Umbilical cord (tissue), 1 donor: ENCODE measurements at regions not wholly inside any gene's neighbourhood (a gene's known extent, or its start where the extent isn't known, plus 50 kb on each side); places are given as distances from the start of the nearest gene placed in this dataset.
"Not testable (repeated sequence)": the region's sequence is repeated elsewhere in the genome, so short reads cannot be mapped to it uniquely, and the experiment has no call there.

Source experiments
- DNase-seq: peaks from one replicate; pipeline ENCODE4 v3.0.0-alpha.2; 2015; ENCODE audit warnings: low spot score

- DNase-seq: no peak
These were observed 251.1 kb downstream of the NXPE2 start for GRCh38 chr11:114929351-114930000.

GRCh38 chr11:114938799-114939198, 260.5 kb downstream of the NXPE2 start:
- DNase-seq: no peak

- peak; percentile 5 for DNase-seq
These were observed 263.9 kb downstream of the NXPE2 start for GRCh38 chr11:114942207-114942606.

- no peak for DNase-seq
These were observed 271.5 kb downstream of the NXPE2 start for GRCh38 chr11:114949614-114950351.

GRCh38 chr11:114953039-114953438, 274.7 kb downstream of the NXPE2 start:
- DNase-seq: no peak

- DNase-seq: no peak
These were observed 277.6 kb downstream of the NXPE2 start for GRCh38 chr11:114955923-114956322.

- DNase-seq: no peak
These were observed 278.2 kb downstream of the NXPE2 start for GRCh38 chr11:114956566-114956965.

GRCh38 chr11:114959953-114960505, 281.7 kb downstream of the NXPE2 start:
- DNase-seq: no peak

- DNase-seq: not testable (repeated sequence)
These were observed 282.5 kb downstream of the NXPE2 start for GRCh38 chr11:114960819-114961218.

- no peak for DNase-seq
These were observed 286.4 kb downstream of the NXPE2 start for GRCh38 chr11:114964676-114965214.

- DNase-seq: no peak
These were observed 292.8 kb downstream of the NXPE2 start for GRCh38 chr11:114970927-114971645.

GRCh38 chr11:114972105-114972504, 293.8 kb downstream of the NXPE2 start:
- DNase-seq: no peak

- peak; percentile 44 for DNase-seq
These were observed 299.3 kb downstream of the NXPE2 start for GRCh38 chr11:114977651-114978050.

- no peak for DNase-seq
These were observed 303.8 kb downstream of the NXPE2 start for GRCh38 chr11:114982141-114982540.

GRCh38 chr11:114984611-114985163, 306.4 kb downstream of the NXPE2 start:
- peak; percentile 59 for DNase-seq

GRCh38 chr11:114986365-114986764, 308.0 kb downstream of the NXPE2 start:
- DNase-seq: no peak

- peak; percentile 79 for DNase-seq
These were observed 308.9 kb downstream of the NXPE2 start for GRCh38 chr11:114987186-114987760.

- DNase-seq: no peak
These were observed 310.3 kb downstream of the NXPE2 start for GRCh38 chr11:114988644-114989043.

- no peak for DNase-seq
These were observed 311.2 kb downstream of the NXPE2 start for GRCh38 chr11:114989536-114989935.

- DNase-seq: no peak
These were observed 327.3 kb downstream of the NXPE2 start for GRCh38 chr11:115005663-115006062.

- DNase-seq: no peak
These were observed 329.5 kb downstream of the NXPE2 start for GRCh38 chr11:115007851-115008250.
